Keratinocyte (primary cell): ENCODE measurements at regions not wholly inside any gene's neighbourhood (a gene's known extent, or its start where the extent isn't known, plus 50 kb on each side); places are given as distances from the start of the nearest gene placed in this dataset.

ENCODE experiments used
- DNase-seq: peaks from one replicate; pipeline ENCODE4 v3.0.0-alpha.2; 2011; ENCODE audit warnings: low read depth, missing footprints, low spot score
- FAIRE-seq: peaks from 2 replicates; lab custom pipeline; 2011; peaks lifted over from hg19 to GRCh38; lab: Jason Lieb, UNC
- H2AFZ ChIP-seq: 2 replicates; pipeline ENCODE4 v1.6.0; 2012; ENCODE audit warnings: low read length, control low read depth, inconsistent platforms; ENCODE audit not compliant: control insufficient read depth
- H3K27ac ChIP-seq: 2 replicates; pipeline ENCODE4 v1.5.1; 2011; ENCODE audit warnings: low read length; ENCODE audit not compliant: control insufficient read depth, insufficient read depth
- H3K27me3 ChIP-seq: 3 replicates; pipeline ENCODE4 v1.6.0; 2011; ENCODE audit warnings: low read length; ENCODE audit not compliant: control insufficient read depth, insufficient read depth; ENCODE audit errors: extremely low read depth
- H3K36me3 ChIP-seq, 2 experiments: 2 replicates in 1 of 2; 3 replicates in 1 of 2; pipeline ENCODE4 v1.5.1; 2011; ENCODE audit warnings: low read length in 2 of 2, mild to moderate bottlenecking in 1 of 2; ENCODE audit not compliant: control insufficient read depth in 2 of 2, insufficient read depth in 2 of 2; ENCODE audit errors: extremely low read depth in 1 of 2
- H3K4me1 ChIP-seq: 3 replicates; pipeline ENCODE4 v1.5.1; 2011; ENCODE audit warnings: low read length; ENCODE audit not compliant: control insufficient read depth, insufficient read depth; ENCODE audit errors: extremely low read depth
- H3K4me2 ChIP-seq: 3 replicates; pipeline ENCODE4 v1.6.0; 2011; ENCODE audit warnings: low read depth, low read length; ENCODE audit not compliant: control insufficient read depth, insufficient read depth; ENCODE audit errors: extremely low read depth
- H3K4me3 ChIP-seq, 3 experiments: fragments of 200-600 bp in 1 of 3; sonication (generic) in 1 of 3; 2 replicates in 2 of 3; 3 replicates in 1 of 3; pipeline ENCODE4 v1.5.1; 2011 to 2016; ENCODE audit warnings: low read length in 3 of 3, mild to moderate bottlenecking in 3 of 3, control low read depth in 2 of 3, inconsistent platforms in 1 of 3, low read depth in 1 of 3, mixed read lengths in 1 of 3, mixed run types in 1 of 3, moderate library complexity in 1 of 3; ENCODE audit not compliant: control insufficient read depth in 2 of 3, insufficient read depth in 2 of 3; ENCODE audit errors: extremely low read depth in 1 of 3
- H3K79me2 ChIP-seq: 2 replicates; pipeline ENCODE4 v1.6.0; 2012; ENCODE audit warnings: low read length; ENCODE audit not compliant: control insufficient read depth, insufficient read depth
- H3K9ac ChIP-seq: 3 replicates; pipeline ENCODE4 v1.6.0; 2011; ENCODE audit warnings: low read length; ENCODE audit not compliant: control insufficient read depth, insufficient read depth; ENCODE audit errors: extremely low read depth
- H3K9me1 ChIP-seq: 3 replicates; pipeline ENCODE4 v1.6.0; 2011; ENCODE audit warnings: low read length; ENCODE audit not compliant: control insufficient read depth, insufficient read depth; ENCODE audit errors: extremely low read depth
- H3K9me3 ChIP-seq: 2 replicates; pipeline ENCODE4 v1.5.1; 2012; ENCODE audit warnings: low read depth, low read length; ENCODE audit not compliant: control insufficient read depth
- H4K20me1 ChIP-seq: 3 replicates; pipeline ENCODE4 v1.6.0; 2011; ENCODE audit warnings: low read length; ENCODE audit not compliant: control insufficient read depth, insufficient read depth; ENCODE audit errors: extremely low read depth
- CTCF ChIP-seq, 3 experiments: IDR thresholded peaks in 1 of 3; conservative IDR thresholded peaks in 1 of 3; optimal IDR thresholded peaks in 1 of 3; 2 replicates in 2 of 3; 3 replicates in 1 of 3; pipeline versions ENCODE3 to v1.5.1; 2011; ENCODE audit warnings: low read length in 3 of 3, mild to moderate bottlenecking in 3 of 3, moderate library complexity in 2 of 3, control low read depth in 1 of 3, inconsistent platforms in 1 of 3; ENCODE audit not compliant: insufficient read depth in 2 of 3; ENCODE audit errors: extremely low read depth in 1 of 3
- EZH2 ChIP-seq: IDR thresholded peaks from one replicate; pipeline ENCODE4 v1.6.1; 2012; ENCODE audit warnings: inconsistent platforms, mild to moderate bottlenecking, low read length, moderate library complexity
- dilution Hi-C: fragments of 300-500 bp; cut with MboI; formaldehyde crosslinking; loops from one replicate; pipeline ENCODE4 v1.7.0; 2020; ENCODE audit warnings: low sequenced_read_pairs; ENCODE audit not compliant: extremely low pct_ligation_motif_present

GRCh38 chr7:25877802-25878789 lies 273.9 kb upstream of the NFE2L3 start:
- Histone ChIP-seq H3K9me3 (no peaks in the 10 kb centered on the region), H3K4me3 (no peak overlapping the region), H3K36me3 (no peaks in the 10 kb centered on the region), H3K4me1 (no peaks in the 10 kb centered on the region), H3K9ac (no peak overlapping the region), H2AFZ (no peak overlapping the region), H3K9me1 (no peaks in the 10 kb centered on the region), H3K79me2 (no peaks in the 10 kb centered on the region), H3K4me2 (no peak overlapping the region), H4K20me1 (no peaks in the 10 kb centered on the region), H3K27me3 (peaks cover 9% of the 10 kb centered on the region), H3K27ac (no peak overlapping the region)
- FAIRE-seq (no peak), DNase-seq (no peak)
- dilution Hi-C loops: loop anchor here (10.0 kb wide), 1 partner anchor 277 kb away; the partner anchor contains the start of gene NFE2L3
- TF ChIP-seq EZH2: no peak
- no peak for TF ChIP-seq CTCF (optimal IDR thresholded peaks at IDR 0.05 in 1 of 3, IDR thresholded peaks at IDR 0.05 in 1 of 3, conservative IDR thresholded peaks at IDR 0.05 in 1 of 3; ENCODE audit: extremely low read depth in 1 of 3, insufficient read depth in 2 of 3, low read length in 3 of 3)

- peaks cover 18% of the 10 kb centered on the region for H3K27me3 ChIP-seq
- DNase-seq (no peak), FAIRE-seq (no peak)
- no peaks in the 10 kb centered on the region for H3K79me2 ChIP-seq
- H3K36me3 ChIP-seq: no peaks in the 10 kb centered on the region
- H3K9ac ChIP-seq: no peak overlapping the region
- dilution Hi-C loops: loop anchor here (10.0 kb wide), 1 partner anchor 275 kb away; the partner anchor contains the start of gene NFE2L3
- H3K4me2 ChIP-seq: no peak overlapping the region
- no peak overlapping the region for H3K27ac ChIP-seq
- H3K4me1 ChIP-seq: no peaks in the 10 kb centered on the region
- H3K9me3 ChIP-seq: no peaks in the 10 kb centered on the region
- H3K4me3 ChIP-seq: no peak overlapping the region
- no peaks in the 10 kb centered on the region for H4K20me1 ChIP-seq
- TF ChIP-seq CTCF (optimal IDR thresholded peaks at IDR 0.05 in 1 of 3, IDR thresholded peaks at IDR 0.05 in 1 of 3, conservative IDR thresholded peaks at IDR 0.05 in 1 of 3; ENCODE audit: extremely low read depth in 1 of 3, insufficient read depth in 2 of 3, low read length in 3 of 3) (no peak), EZH2 (no peak)
- no peaks in the 10 kb centered on the region for H3K9me1 ChIP-seq
- H2AFZ ChIP-seq: no peak overlapping the region
Observed at GRCh38 chr7:25879799-25880198, 272.2 kb upstream of the NFE2L3 start.
